ENCODE measurements at regions not wholly inside any gene's neighbourhood (a gene's known extent, or its start where the extent isn't known, plus 50 kb on each side); places are given as distances from the start of the nearest gene placed in this dataset.

DNA sequence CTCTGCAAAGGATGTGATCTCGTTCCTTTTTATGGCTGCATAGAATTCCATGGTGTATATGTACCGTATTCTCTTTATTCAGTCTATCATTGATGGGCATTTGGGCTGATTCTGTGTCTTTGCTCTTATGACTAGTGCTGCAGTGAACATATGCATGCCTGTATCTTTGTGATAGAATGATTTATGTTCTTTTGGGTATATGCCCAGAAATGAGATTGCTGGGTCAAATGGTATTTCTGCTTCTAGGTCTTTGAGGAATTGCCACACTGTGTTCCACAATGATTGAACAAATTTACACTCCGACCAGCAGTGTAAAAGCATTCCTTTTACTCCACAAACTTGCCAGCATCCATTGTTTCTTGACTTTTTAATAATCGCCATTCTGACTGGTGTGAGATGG lies 60.2 kb upstream of the ADORA2B start:
- no peaks in the 10 kb centered on the region for H4K20me1 ChIP-seq (ENCODE audit: control insufficient read depth, extremely low read depth, insufficient read depth, low read length)
- no peaks in the 10 kb centered on the region for H3K9me3 ChIP-seq (ENCODE audit: control insufficient read depth, low read depth, low read length)
- no peaks in the 10 kb centered on the region for H3K79me2 ChIP-seq (ENCODE audit: control insufficient read depth, insufficient read depth, low read length)
- H3K9me1 ChIP-seq (ENCODE audit: control insufficient read depth, extremely low read depth, insufficient read depth, low read length), result no peaks in the 10 kb centered on the region
- no peak overlapping the region for H2AFZ ChIP-seq (ENCODE audit: control insufficient read depth, low read length)
- H3K4me1 ChIP-seq (ENCODE audit: control insufficient read depth, extremely low read depth, insufficient read depth, low read length), result no peaks in the 10 kb centered on the region
- DNase-seq (ENCODE audit: low read depth, low spot score), result no peak
- H3K4me2 ChIP-seq (ENCODE audit: control insufficient read depth, extremely low read depth, insufficient read depth, low read depth, low read length), result no peak overlapping the region
- H3K36me3 ChIP-seq (ENCODE audit: control insufficient read depth in 2 of 2, extremely low read depth in 1 of 2, insufficient read depth in 2 of 2, low read length in 2 of 2), result no peaks in the 10 kb centered on the region
- H3K27me3 ChIP-seq (ENCODE audit: control insufficient read depth, extremely low read depth, insufficient read depth, low read length), result no peaks in the 10 kb centered on the region
- TF ChIP-seq, protein P1, sequence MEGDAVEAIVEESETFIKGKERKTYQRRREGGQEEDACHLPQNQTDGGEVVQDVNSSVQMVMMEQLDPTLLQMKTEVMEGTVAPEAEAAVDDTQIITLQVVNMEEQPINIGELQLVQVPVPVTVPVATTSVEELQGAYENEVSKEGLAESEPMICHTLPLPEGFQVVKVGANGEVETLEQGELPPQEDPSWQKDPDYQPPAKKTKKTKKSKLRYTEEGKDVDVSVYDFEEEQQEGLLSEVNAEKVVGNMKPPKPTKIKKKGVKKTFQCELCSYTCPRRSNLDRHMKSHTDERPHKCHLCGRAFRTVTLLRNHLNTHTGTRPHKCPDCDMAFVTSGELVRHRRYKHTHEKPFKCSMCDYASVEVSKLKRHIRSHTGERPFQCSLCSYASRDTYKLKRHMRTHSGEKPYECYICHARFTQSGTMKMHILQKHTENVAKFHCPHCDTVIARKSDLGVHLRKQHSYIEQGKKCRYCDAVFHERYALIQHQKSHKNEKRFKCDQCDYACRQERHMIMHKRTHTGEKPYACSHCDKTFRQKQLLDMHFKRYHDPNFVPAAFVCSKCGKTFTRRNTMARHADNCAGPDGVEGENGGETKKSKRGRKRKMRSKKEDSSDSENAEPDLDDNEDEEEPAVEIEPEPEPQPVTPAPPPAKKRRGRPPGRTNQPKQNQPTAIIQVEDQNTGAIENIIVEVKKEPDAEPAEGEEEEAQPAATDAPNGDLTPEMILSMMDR (optimal IDR thresholded peaks at IDR 0.05 in 1 of 3, IDR thresholded peaks at IDR 0.05 in 1 of 3, conservative IDR thresholded peaks at IDR 0.05 in 1 of 3; ENCODE audit: extremely low read depth in 1 of 3, insufficient read depth in 2 of 3, low read length in 3 of 3), result no peak
- TF ChIP-seq EZH2 (IDR thresholded peaks at IDR 0.05; ENCODE audit: low read length), result no peak
- dilution Hi-C loops (cut with MboI; ENCODE audit: extremely low pct_ligation_motif_present, low sequenced_read_pairs), result no loop called here
- H3K27ac ChIP-seq (ENCODE audit: control insufficient read depth, insufficient read depth, low read length), result no peak overlapping the region
- H3K9ac ChIP-seq (ENCODE audit: control insufficient read depth, extremely low read depth, insufficient read depth, low read length), result no peak overlapping the region
- no peak for FAIRE-seq
- H3K4me3 ChIP-seq (ENCODE audit: control insufficient read depth in 2 of 3, extremely low read depth in 1 of 3, insufficient read depth in 2 of 3, low read depth in 1 of 3, low read length in 3 of 3), result no peak overlapping the region

DNA sequence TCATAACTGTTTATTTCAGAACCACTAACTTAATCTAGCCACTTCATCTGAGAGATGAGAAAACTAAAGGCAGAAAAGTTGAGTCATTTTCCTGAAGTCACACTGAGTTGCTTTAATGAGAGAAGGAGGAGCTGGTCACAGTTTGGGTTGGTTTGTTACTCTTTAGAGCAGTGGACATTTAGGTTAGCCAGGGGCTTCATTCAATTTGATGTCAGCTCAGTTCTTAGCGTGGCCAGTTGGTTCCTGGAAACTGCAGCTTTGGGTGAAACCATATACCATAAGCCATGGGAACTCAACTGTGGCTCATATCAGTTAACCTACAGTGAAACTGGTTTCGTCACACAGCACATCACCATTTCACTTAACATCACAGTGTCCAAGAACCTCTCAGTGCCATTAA lies 59.2 kb upstream of the ADORA2B start:
- Histone ChIP-seq H3K27me3 (ENCODE audit: control insufficient read depth, extremely low read depth, insufficient read depth, low read length) (no peaks in the 10 kb centered on the region), H4K20me1 (ENCODE audit: control insufficient read depth, extremely low read depth, insufficient read depth, low read length) (no peaks in the 10 kb centered on the region), H3K9me1 (ENCODE audit: control insufficient read depth, extremely low read depth, insufficient read depth, low read length) (no peaks in the 10 kb centered on the region), H3K4me1 (ENCODE audit: control insufficient read depth, extremely low read depth, insufficient read depth, low read length) (no peaks in the 10 kb centered on the region), H3K9me3 (ENCODE audit: control insufficient read depth, low read depth, low read length) (no peaks in the 10 kb centered on the region), H3K36me3 (ENCODE audit: control insufficient read depth in 2 of 2, extremely low read depth in 1 of 2, insufficient read depth in 2 of 2, low read length in 2 of 2) (no peaks in the 10 kb centered on the region), H3K4me2 (ENCODE audit: control insufficient read depth, extremely low read depth, insufficient read depth, low read depth, low read length) (no peak overlapping the region), H3K9ac (ENCODE audit: control insufficient read depth, extremely low read depth, insufficient read depth, low read length) (no peak overlapping the region), H3K79me2 (ENCODE audit: control insufficient read depth, insufficient read depth, low read length) (no peaks in the 10 kb centered on the region), H3K27ac (ENCODE audit: control insufficient read depth, insufficient read depth, low read length) (no peak overlapping the region), H3K4me3 (ENCODE audit: control insufficient read depth in 2 of 3, extremely low read depth in 1 of 3, insufficient read depth in 2 of 3, low read depth in 1 of 3, low read length in 3 of 3) (no peak overlapping the region), H2AFZ (ENCODE audit: control insufficient read depth, low read length) (no peak overlapping the region)
- dilution Hi-C loops (cut with MboI; ENCODE audit: extremely low pct_ligation_motif_present, low sequenced_read_pairs), result no loop called here
- FAIRE-seq (no peak), DNase-seq (ENCODE audit: low read depth, low spot score) (no peak)
- TF ChIP-seq, protein P1 (optimal IDR thresholded peaks at IDR 0.05 in 1 of 3, IDR thresholded peaks at IDR 0.05 in 1 of 3, conservative IDR thresholded peaks at IDR 0.05 in 1 of 3; ENCODE audit: extremely low read depth in 1 of 3, insufficient read depth in 2 of 3, low read length in 3 of 3), result no peak
- no peak for TF ChIP-seq EZH2 (IDR thresholded peaks at IDR 0.05; ENCODE audit: low read length)
